ENCODE measurements at regions not wholly inside any gene's neighbourhood (a gene's known extent, or its start where the extent isn't known, plus 50 kb on each side); places are given as distances from the start of the nearest gene placed in this dataset.
"Not testable (repeated sequence)": the region's sequence is repeated elsewhere in the genome, so short reads cannot be mapped to it uniquely, and the experiment has no call there.

DNA sequence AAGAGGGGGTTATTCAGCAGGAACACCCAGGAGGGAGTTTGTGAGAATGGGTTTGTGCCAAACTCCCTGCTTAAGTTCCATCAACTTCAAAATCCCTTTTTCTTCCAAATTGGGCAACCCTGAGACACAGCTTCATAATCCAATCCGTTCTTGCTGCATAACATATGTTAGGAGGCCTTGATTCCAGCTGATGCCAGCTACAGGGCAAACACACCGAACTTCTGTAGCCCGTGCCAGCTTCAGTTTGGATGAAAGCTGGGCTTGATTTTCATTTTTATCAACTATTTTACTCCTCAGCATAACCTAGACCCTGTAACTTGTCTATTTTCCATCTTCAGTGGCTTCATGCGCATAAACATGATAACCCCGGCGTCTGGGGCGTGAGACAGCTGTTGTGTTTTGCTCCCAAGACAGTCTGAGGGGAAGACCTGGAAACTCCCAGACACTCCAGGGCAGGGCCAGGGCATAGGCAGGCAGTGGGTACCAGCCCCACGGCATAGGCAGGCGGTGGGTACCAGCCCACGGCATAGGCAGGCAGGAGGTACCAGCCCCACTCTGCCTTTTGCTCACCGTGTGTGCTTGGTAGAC is 220.4 kb downstream of the C16orf95 start:
- no peak for DNase-seq (ENCODE audit: low read depth in 2 of 2)

DNA sequence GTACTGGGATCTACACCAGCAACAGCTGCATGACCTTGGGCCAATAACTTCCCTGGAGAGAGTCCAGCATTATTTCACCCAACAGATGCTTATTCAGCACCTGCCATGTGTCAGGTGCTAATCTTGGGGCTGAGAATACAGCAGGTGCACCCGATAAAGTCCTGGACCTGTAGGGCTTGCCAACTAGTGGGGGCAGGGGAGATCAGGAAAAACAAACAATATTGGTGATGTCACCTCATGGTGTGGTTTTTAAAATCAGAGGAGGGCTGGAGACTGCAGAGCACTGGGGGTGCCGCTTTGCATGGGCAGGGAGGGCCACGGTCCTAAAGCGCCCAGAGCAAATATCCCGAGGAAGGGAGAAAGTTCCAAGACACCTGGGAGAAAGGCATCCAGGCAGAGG is 218.8 kb downstream of the C16orf95 start:
- DNase-seq (ENCODE audit: low read depth in 2 of 2) = no peak

DNA sequence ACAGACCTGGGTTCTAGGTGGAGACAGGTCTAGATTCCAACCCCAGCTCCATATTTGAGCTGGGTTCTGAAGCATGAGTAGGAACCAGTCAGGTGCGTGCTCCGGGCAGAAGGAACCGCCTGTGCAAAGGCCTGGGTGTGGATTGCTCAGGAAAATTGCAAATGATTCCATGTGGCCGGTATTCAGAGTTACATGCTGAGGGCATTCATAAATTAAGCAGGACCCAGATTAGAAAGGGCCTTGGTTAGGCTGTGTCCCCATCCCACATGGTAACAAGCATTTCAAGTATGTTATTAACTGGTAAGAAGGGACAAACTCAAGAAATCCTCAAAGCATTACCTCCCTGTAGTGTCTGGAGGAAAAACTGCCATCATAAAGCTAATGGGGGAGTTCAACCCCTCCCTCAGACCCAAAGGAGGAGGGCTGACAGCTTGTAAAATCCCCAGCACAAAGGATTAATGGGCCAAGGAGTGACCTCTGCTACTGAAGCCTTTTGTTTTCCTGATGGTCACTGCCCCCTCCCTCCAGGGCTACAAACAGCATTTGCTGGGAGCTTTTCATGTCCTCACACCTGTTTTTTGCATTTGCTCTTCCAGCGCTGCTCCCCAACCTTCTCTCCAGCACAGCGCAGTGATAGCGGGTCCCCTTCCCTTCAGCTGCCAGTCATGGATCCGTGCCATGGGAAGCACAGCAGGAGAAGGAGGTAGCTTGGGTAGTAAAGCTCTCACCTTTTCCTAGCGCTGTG is 218.0 kb downstream of the C16orf95 start:
- no peak for DNase-seq (ENCODE audit: low read depth in 2 of 2)

DNA sequence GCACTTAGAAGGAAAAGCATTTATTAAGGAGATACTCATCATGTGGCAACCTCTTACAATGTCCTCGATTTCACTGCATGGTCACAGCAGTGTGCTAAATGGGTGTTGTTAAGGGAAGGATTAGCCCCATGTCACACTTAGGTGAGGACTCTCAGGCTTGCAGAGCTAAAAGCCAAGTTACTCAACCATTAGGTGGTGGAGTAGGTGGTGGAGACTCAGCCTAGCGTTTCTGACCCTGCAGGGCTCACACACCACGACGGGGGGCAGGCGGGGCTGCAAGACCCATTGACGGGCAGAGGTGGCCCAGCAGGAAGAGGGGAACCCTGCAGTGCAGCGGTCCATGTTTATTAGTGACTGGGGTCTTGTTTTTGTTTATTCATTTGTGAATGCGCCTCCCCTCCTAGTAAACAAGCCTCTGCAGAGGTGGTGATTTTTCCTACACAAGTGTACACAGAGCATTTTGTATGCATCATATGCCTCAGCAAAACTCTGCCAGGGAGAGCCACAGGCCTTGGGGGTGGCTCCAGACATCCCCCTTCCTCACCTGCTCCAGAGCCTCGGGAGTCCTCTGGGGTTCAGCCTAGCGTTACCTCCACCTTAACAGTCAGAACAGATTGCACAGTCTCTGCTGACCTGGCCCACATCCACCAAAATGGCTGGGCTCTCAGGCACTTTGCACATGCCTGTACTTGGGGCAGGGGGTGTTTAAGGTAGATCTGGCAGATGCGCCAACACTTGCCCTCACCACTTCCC is 216.7 kb downstream of the C16orf95 start:
- DNase-seq (ENCODE audit: low read depth in 2 of 2) = no peak

DNA sequence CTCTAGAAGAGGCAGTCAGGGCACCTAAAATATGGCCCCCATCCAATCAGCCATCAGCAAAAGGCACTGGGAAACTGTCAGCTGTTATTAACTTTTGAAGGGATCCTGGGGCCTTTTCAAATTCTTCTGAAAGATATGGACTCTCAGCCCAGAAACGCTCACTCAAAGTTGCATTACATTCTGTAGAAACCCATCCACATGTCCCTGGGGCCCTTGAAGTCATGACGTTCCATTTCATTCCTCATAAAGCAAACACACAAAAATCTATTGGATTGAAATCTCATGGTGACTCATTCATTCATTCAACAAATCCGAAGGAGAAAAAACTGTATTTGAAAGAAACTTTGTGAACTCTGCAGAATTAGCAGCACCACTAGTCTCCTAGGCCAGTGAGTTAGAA is 215.3 kb downstream of the C16orf95 start:
- no peak for DNase-seq (ENCODE audit: low read depth in 2 of 2)

DNA sequence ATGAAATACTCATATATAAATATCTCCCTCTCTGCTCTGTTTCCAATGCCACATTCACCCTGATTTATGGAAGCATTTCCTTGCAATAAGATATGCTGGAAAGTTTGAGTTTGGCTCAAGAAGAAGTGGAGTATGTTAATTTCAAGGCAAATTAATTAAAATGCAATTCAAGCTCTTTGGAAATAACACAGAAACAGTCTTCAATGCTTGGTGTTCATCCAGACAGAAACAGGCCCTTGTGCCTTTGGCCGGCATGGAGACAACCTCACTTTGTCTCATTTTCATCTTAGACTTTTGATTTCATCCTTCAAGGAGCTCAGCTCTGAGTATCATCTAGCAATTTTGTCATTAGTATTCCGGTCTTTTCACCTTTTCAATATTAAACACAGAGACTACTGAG is 210.0 kb downstream of the C16orf95 start:
- no peak for DNase-seq (ENCODE audit: low read depth in 2 of 2)

DNA sequence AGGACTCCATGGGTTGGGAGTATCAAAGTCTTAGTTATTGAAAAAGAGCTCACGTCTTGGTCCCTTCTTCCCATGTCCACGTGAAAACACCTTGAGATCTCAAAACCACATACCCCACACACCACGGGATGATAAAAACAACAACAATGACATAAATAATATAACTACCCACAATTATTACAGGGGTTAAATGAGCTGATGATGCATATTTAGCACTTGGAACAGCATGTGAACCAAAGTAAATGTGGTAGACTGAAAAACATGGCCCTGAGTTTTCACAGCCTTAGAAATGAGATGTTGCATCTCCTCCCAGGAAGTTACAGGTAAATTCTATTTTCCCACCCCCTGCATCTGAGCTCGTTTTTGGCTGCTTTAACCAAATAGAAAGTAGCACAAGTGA is 208.9 kb downstream of the C16orf95 start:
- no peak for DNase-seq (ENCODE audit: low read depth in 2 of 2)

DNA sequence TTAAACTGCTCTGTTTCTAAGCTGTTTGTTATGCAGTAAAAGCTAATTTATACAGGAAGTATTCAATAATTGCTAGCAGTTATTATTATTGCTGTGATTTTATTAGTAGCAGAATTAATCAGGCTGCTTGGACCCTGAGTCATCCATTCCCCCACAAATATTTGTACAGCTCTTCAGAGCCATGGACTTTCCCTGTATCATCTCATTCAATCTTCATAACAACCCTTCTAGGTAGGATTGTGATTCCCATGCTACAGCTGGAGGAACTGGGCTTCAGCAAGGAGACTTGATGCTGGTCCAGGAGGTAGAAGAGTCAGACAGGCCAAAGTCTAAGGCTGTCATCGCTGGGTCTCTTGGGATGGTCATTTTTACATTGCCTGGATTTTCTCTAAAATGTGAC is 208.3 kb downstream of the C16orf95 start:
- no peak for DNase-seq (ENCODE audit: low read depth in 2 of 2)

DNA sequence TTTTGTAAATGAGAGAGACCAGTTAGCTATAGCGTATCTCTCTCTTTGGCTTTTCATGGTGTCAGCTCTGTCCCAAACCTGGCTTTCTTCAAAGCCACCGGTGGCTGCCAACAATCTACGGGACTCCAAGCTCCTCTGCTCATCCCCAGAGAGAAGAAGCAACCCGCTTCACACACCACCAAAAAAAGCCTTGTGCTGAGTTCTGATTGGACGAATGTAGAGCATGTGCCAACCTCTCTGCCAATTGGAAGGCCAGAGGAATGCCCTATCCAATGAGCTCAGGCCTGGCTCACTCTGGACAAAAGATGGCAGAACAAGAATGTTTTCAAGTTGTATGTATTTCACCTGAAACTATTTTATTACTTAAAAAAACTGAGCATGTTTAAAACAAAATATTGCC is 202.4 kb downstream of the C16orf95 start:
- DNase-seq (ENCODE audit: low read depth in 2 of 2) = no peak

DNA sequence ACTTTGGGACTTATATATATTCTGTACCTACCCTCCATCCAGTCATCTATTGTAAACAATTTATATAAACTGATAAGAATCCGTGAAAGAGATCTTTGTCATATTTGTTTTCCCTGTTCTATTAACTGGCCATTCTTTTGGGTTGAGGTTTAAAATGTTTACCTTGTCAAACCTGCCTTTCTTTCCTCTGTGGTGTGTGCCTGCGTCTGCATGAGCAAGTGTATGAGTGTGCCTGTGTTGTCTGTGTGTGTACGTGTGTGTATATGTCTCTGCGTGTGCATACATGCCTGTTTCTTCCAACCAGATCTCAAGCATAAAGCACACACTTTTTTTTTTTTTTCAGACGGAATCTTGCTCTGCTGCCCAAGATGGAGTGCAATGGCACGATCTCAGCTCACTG is 201.5 kb downstream of the C16orf95 start:
- no peak for DNase-seq (ENCODE audit: low read depth in 2 of 2)

DNA sequence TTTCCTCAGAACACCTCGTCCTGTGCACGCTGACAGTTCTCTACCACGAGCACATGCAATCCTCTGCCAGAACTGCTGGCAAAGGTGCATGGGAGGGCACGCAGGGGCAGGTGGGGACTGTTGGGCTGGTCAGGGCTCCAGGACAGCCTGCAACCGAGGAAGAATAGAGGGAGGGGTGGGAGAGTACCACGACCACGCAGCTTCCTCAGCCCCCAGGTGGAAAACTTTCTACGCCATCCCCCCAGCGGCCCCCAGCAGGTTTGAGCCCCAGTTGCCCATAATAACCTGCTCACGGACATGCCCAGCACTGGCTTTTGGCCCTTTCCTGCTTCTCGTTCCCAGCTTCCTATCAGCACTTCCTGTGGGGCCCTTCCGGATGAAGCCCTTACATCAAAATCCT is 199.3 kb downstream of the C16orf95 start:
- no peak for DNase-seq (ENCODE audit: low read depth in 2 of 2)

DNA sequence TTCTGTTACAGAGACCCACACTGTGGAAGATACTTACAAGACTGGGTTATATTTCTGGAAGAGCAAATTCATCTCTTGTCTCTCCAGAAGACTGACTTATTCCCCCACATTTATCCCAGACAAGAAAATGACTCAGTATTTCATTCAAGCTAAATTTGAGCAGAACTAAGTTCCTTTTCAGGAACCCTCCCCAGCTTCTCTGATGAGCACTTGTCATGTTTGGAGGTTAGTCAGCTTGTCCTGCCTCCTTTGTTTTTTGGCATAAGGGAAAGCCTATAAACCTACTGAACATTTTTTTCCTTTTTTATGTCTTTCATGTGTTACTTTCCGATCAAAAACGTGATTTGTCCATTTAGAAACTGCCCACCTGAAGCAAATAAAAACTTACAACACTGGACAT is 198.0 kb downstream of the C16orf95 start:
- DNase-seq (ENCODE audit: low read depth in 2 of 2) = no peak

DNA sequence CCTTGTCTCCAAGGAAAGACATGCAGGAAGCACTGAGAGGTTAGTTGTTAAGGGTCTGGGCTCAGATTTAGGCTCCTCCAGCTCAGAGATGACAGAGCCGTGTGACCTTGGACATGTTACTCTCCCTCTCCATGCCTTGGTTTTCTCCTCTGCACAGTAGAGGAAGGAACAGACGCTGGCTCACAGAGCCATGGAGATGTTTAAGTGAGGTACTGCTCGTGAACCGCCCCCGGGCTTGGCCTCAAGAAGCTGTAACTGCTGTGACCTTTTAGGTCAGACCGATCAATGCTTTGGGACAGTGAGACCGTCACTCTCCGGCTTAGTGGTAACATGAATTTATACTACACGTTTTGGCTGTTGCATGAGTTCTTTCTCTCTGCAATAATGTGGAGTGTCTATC is 197.4 kb downstream of the C16orf95 start:
- DNase-seq (ENCODE audit: low read depth in 2 of 2) = no peak

DNA sequence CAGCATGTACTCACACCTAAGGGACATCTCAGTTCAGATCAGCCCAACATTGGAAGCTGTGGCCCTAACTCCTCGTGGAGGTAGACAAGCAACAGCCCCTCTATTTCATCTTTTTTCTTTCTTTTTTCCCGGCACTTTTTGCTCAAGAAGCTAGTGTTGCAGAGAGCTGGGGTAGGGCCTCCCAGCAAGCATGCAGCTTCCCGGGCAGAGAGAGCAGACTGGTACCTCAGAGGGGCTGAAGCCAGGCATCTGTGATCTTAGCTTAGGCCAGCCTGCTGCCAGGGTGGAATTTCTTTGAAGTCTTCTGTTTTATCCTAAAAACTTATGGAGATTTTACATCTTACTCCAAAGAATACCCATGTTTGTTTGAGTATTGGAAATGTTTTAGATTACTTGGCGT is 195.4 kb downstream of the C16orf95 start:
- no peak for DNase-seq (ENCODE audit: low read depth in 2 of 2)

DNA sequence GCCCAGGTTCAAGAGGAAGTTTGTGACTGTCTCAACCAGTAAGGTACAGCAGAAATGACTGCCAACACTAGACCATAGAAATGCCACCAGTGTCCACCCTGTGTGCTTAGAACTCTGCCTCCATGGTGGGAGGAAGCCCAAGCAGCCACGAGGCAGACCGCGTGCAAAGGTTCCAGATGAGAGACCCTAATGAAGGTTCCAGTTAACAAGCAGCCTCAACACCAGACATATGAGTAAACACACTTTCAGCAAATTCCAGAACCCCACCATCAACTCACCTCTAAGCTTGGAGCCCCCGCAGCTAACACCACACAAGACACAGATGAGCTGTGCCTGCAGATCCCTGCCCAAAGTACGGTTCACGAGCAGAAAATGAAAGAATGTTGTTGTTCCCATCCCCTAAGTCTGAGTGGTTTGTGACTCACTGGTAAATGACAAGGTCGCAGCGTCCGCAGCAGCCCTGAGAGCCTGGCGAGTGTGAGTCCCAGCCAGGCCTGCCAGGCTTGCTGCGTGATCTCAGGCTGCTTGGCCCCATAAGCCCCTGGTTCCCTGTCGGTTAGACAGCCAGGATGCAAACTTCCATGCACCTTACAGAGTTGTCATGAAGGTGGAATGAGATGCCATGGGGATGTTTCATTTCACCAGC is 193.7 kb downstream of the C16orf95 start:
- no peak for DNase-seq (ENCODE audit: low read depth in 2 of 2)

DNA sequence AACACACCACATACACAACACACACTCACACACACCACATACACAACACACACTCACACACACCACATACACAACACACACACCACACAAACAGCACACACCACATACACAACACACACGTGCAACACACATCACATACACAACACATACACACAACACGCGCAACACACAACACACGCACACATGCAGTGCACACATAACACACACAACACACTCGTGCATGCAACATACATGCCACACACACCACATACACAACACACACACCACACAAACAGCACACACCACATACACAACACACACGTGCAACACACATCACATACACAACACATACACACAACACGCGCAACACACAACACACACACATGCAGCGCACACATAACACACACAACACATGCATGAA is 192.8 kb downstream of the C16orf95 start:
- DNase-seq (ENCODE audit: low read depth in 2 of 2) = not testable (repeated sequence)

DNA sequence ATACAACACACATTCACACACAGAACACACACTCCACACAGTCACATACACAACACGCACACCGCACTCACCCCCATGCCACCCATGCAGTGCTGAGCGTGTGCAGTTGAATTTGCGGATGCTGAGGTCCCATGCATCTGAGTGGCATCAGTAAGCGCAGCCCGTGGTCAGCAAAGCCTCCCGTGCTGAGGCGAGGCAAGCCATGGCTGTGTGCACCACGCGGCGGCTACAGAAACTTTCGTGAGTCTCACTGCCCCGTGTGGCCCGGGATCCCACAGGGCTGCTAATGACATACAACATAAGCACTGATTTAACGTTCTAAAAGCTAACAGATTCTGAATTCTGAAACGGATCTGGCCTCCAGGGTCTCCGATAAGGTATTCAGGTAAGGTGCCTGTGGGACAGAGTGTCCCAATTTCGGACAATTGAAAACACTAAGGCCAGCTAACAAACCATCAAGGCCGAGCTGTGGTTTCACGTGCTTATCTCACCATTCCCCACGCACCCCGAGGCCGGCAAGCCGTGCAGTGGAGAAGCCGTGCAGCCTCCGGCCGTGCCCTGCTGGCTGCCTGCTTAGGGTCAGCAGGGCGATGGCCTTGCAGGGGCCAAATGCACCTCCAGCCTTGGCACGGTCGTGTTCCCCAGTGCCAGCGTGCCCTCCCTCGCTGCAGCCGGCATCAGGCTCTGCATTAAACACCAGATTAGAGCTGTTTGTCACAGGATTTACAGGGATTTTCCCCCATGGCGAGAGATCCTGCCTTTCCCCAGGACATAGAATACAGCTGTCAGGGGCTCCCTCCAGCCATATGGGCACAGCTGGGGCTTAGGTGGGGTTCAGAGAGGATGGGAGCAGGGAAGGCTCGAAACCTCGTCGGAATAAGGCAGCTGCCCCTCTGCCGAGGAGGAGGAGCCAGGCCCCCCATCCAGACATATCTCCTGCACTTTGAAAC is 191.7 kb downstream of the C16orf95 start:
- no peak for DNase-seq (ENCODE audit: low read depth in 2 of 2)

DNA sequence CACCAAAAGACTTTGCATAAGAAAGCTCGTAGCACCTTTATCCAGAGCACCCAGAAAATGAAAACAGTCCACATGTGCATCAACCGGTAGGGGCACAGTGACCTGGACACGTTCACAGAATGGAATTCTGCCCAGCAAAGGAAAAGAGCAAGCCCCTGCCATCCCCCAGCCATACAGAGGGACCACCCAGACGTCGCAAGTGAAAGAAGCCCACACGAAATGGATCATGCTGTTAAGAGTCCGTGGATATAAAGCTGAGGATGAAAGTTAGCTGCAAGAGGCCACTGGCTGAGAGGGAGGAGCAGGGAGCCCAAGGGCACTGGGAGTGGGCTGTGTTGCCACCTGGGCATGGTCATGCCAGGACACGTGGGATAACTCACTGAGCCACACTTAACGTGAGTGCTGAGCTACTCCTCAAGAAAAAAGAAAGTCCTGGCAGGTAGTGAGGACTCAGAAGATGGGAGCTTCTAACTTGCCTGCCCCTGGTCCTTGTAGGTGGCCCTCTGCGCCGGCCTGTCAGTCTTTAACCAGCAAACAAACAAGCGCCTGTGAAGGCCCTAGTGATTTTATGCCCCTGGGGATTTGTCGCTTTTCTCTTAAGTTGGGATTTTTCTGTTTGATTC is 190.7 kb downstream of the C16orf95 start:
- DNase-seq (ENCODE audit: low read depth in 2 of 2) = no peak

DNA sequence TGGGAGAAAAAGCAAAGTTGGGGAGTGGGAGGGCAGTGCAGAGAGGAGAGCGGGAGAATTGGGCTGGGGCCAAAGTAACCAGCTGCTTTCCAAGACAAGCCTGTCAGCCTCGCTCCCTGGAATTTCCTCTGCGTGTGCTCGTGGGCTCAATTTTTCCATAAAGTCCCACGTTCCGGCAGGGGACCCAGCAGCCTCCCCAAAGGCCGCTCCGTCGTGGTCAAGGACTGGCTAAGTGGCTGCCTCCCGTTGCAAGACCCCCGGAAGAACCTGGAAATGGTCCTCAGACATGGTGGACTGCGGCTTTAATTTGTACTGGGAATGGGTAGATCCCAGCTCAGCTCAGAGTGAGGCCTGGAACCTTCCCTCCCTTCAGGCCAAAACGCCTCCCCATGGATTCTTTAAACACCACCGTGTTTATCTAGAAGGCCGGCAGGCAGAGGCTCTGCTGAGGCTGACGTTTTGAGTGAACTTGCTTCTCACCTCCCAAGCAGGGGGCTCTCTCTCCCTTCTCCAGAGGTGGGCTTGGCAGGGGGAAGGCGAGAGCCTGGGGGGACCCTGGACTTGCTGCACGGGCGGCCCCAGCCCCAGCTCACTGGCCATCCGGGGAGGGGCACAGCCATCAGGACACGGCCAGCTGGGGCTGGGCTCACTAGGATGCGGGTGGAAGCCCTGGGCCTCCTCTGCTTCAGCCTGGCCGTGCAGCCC is 190.0 kb downstream of the C16orf95 start:
- no peak for DNase-seq (ENCODE audit: low read depth in 2 of 2)

DNA sequence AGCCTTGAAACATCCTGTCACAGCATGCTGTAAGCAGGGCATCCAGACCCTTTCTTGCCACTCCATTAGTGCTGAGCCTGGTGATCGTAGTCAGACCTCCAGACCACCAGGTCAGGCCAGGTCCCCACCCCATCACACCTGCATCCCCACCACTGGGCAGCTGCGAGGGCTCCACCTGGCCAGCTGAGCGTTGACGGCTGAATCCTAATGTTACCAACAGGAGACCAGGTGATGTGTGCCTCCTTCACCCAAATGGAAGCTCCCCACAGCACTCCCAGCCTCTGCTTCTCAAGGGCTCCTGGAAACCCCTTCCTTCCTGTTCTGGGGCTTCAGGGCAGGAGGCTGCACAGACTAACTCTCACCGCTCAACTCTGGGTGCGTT is 189.4 kb downstream of the C16orf95 start:
- no peak for DNase-seq (ENCODE audit: low read depth in 2 of 2)
